ENCODE measurements at regions not wholly inside any gene's neighbourhood (a gene's known extent, or its start where the extent isn't known, plus 50 kb on each side); places are given as distances from the start of the nearest gene placed in this dataset.
A peak's percentile ranks its signal among the peaks of the same experiment; 100 is the strongest.

- H3K4me1 ChIP-seq = no peaks in the 10 kb centered on the region
- H3K9me3 ChIP-seq = peaks cover 0 to 7% of the 10 kb centered on the region in 2 donors
- H3K36me3 ChIP-seq = no peaks in the 10 kb centered on the region
- TF ChIP-seq, protein P1, sequence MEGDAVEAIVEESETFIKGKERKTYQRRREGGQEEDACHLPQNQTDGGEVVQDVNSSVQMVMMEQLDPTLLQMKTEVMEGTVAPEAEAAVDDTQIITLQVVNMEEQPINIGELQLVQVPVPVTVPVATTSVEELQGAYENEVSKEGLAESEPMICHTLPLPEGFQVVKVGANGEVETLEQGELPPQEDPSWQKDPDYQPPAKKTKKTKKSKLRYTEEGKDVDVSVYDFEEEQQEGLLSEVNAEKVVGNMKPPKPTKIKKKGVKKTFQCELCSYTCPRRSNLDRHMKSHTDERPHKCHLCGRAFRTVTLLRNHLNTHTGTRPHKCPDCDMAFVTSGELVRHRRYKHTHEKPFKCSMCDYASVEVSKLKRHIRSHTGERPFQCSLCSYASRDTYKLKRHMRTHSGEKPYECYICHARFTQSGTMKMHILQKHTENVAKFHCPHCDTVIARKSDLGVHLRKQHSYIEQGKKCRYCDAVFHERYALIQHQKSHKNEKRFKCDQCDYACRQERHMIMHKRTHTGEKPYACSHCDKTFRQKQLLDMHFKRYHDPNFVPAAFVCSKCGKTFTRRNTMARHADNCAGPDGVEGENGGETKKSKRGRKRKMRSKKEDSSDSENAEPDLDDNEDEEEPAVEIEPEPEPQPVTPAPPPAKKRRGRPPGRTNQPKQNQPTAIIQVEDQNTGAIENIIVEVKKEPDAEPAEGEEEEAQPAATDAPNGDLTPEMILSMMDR (IDR thresholded peaks at IDR 0.05) = no peak
- H3K27ac ChIP-seq = no peak overlapping the region
- no peak for DNase-seq (ENCODE audit: low spot score)
- H3K4me3 ChIP-seq = no peak overlapping the region
- H3K27me3 ChIP-seq = no peaks in the 10 kb centered on the region
These were observed 186.3 kb downstream of the DACT1 start for GRCh38 chr14:58824106-58824505.

DNA sequence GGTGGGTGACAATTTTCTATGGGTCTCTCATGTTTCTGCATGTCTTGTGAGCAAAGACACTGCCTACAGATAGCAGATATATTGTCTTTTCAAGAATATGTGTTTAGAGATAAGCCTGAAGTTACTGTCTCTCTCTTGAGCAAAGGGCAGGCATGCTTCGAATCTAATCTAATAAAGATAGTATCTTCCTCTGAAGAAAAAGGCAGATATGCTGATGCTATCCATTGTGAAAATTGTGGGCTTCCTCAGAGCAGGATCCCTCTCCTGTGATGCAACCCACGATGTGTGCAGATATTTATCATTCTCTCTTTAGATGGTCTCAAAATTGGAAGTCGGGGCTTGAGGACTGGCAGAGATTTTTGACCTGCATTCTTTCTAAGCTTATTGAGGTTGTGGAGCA lies 187.0 kb downstream of the DACT1 start:
- peaks cover 0 to 7% of the 10 kb centered on the region in 2 donors for H3K9me3 ChIP-seq
- no peaks in the 10 kb centered on the region for H3K27me3 ChIP-seq
- TF ChIP-seq, protein P1 (IDR thresholded peaks at IDR 0.05) = no peak
- no peaks in the 10 kb centered on the region for H3K36me3 ChIP-seq
- no peak for DNase-seq (ENCODE audit: low spot score)
- H3K4me1 ChIP-seq = no peaks in the 10 kb centered on the region
- H3K4me3 ChIP-seq = no peak overlapping the region
- H3K27ac ChIP-seq = no peak overlapping the region

DNA sequence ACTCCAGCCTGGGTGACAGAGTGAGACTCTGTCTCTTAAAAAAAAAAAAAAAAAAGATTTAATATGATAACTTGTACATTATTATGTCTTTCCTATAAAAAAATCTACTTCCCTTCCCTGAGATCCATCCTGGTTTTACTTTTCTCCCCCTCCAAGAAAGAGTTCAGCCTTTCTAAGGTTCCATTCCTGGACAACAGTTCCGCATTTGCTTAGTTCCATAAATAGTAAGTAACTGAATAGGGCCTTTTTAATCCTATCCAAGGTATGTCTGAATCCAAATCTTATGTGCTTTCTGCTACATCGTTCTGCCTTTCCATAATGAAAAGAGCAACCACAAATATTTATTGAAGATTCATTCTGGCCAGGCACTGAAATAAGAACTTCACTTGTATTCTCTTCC lies 187.8 kb downstream of the DACT1 start:
- Histone ChIP-seq H3K9me3 (peaks cover 0 to 7% of the 10 kb centered on the region in 2 donors), H3K27ac (no peak overlapping the region), H3K4me3 (no peak overlapping the region), H3K27me3 (no peaks in the 10 kb centered on the region), H3K36me3 (no peaks in the 10 kb centered on the region), H3K4me1 (no peaks in the 10 kb centered on the region)
- TF ChIP-seq, protein P1 (IDR thresholded peaks at IDR 0.05) = no peak
- DNase-seq (ENCODE audit: low spot score) = no peak

- Histone ChIP-seq H3K27ac (no peak overlapping the region), H3K9me3 (peaks cover 0 to 7% of the 10 kb centered on the region in 2 donors), H3K4me3 (no peak overlapping the region), H3K4me1 (no peaks in the 10 kb centered on the region), H3K27me3 (no peaks in the 10 kb centered on the region), H3K36me3 (no peaks in the 10 kb centered on the region)
- TF ChIP-seq, protein P1 (IDR thresholded peaks at IDR 0.05) = peak in 1 of 2 donors; percentile 25
- DNase-seq (ENCODE audit: low spot score) = no peak
These were observed 189.3 kb downstream of the DACT1 start for GRCh38 chr14:58826845-58827686.

DNA sequence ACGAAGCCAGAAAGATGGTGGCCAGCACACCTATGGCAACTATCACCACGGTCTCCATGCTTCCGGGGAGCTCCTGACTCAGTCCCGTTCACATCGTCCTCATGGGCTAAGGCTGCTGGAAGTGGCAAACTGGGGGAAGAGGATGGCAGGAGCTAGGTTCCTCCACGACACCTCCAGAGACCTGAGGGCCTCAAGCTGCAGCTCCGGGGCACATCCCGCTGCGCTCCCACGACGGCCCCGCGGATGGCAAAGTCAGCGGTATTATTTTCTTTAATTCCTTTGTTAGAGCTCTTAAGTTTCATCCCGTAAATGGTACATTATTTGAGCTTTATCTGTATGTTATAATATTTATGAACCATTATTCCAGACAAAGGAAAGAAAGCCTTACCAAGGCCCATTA lies 190.5 kb downstream of the DACT1 start:
- H3K36me3 ChIP-seq = no peaks in the 10 kb centered on the region
- no peak overlapping the region for H3K4me3 ChIP-seq
- H3K4me1 ChIP-seq = no peaks in the 10 kb centered on the region
- DNase-seq (ENCODE audit: low spot score) = no peak
- H3K9me3 ChIP-seq = peaks cover 0 to 7% of the 10 kb centered on the region in 2 donors
- H3K27ac ChIP-seq = no peak overlapping the region
- no peaks in the 10 kb centered on the region for H3K27me3 ChIP-seq
- TF ChIP-seq, protein P1 (IDR thresholded peaks at IDR 0.05) = no peak

Measured in right atrium auricular region (tissue), 2 donors.